HG02884 (cell line): ENCODE measurements at regions not wholly inside any gene's neighbourhood (a gene's known extent, or its start where the extent isn't known, plus 50 kb on each side); places are given as distances from the start of the nearest gene placed in this dataset.

ENCODE experiments used
- ATAC-seq: cut with Tn5 transposase; IDR thresholded peaks from one replicate; pipeline ENCODE4 v1.9.1; 2021; ENCODE audit warnings: mild to moderate bottlenecking, moderate library complexity; ENCODE audit not compliant: unreplicated experiment

GRCh38 chr7:41633690-41634089 lies 69.2 kb downstream of the INHBA start:
- no peak for ATAC-seq

- ATAC-seq: peak; percentile 92
Observed at GRCh38 chr7:41630741-41631140, 72.1 kb downstream of the INHBA start.

DNA sequence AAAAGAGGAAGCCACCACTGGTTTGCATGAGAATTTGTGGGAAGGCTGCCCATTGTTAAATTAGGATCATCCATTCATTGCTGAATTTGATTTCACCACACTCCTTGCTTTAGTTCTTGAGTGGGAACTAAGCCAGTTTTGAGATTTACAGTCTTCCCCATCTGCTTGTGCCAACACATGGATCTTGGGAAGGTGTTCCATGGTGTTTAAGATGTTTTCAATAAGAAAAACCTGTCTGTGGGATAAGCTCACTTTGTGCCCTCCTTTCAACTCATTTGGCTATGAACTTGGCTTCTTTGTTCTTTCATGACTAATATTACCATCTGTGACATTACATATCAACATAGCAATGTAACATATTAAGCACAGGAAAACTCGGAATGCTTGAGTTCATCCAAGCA lies 73.2 kb downstream of the INHBA start:
- no peak for ATAC-seq

- no peak for ATAC-seq
Observed at GRCh38 chr7:41628901-41629300, 74.0 kb downstream of the INHBA start.

GRCh38 chr7:41627645-41628298 lies 75.1 kb downstream of the INHBA start:
- no peak for ATAC-seq

GRCh38 chr7:41624818-41625217 lies 78.1 kb downstream of the INHBA start:
- ATAC-seq: no peak

GRCh38 chr7:41621953-41622831 lies 80.7 kb downstream of the INHBA start:
- no peak for ATAC-seq

GRCh38 chr7:41617987-41618386 lies 84.9 kb downstream of the INHBA start:
- no peak for ATAC-seq

DNA sequence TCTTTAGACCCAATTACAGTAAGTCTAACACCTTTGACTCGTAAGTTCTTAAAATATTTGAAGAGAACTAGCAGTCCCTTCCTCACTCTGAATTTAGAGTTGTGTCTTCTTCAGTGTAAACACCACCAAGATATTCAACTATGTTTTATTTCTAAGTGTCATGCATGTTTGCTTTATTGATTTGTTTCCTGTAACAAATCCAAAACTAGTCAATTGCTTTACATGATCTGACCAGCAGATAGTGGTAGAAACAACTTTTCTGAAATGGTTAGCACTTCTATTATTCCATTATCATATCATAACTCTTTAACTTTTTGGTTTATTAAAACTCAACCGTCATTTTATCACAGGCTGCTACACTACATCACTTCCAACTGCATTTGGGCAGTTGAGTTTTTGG lies 90.1 kb downstream of the INHBA start:
- ATAC-seq: no peak

- ATAC-seq: no peak
Observed at GRCh38 chr7:41612386-41612785, 90.5 kb downstream of the INHBA start.

- no peak for ATAC-seq
Observed at GRCh38 chr7:41608447-41608846, 94.4 kb downstream of the INHBA start.

GRCh38 chr7:41603985-41604384 lies 98.9 kb downstream of the INHBA start:
- no peak for ATAC-seq

GRCh38 chr7:41599760-41600159 lies 103.1 kb downstream of the INHBA start:
- ATAC-seq: no peak

DNA sequence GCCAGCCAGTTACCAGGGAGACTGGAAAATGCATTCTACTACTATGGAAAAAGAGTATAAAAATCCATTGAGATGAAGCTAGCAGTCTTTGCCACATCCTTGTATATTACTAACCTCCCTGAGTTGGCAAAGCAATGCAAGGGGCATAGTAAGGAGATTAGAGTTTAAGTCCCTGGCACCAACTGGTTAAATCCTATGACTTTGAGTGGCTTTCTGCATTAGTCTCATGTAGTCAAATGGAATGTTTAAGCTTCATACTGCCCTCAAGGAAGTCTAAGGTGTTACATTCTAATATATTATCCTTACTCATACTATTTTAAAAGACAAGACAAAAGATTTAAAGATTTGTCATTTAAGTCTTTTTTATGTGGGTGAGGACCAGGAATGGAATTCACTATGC lies 110.1 kb downstream of the INHBA start:
- no peak for ATAC-seq

DNA sequence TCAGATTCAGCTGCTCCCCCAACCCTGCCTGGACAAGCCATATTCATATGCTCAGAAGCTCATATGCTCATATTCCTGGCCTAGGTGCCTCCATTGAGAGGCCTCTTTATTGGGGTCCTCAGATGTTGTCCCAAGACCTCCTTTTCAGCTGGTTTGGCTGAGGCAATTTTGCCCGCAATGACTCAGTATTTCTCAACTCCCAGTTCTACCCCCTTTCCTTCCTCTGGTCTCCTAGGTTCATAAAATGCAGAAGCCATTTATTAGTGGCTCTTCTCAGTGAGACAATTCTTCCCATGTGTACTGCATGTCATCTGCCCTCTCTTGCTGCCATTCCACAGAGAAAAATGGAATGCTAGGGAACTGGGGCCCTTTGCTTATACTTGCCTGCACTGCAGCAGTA lies 110.7 kb downstream of the INHBA start:
- ATAC-seq: no peak

GRCh38 chr7:41590986-41591385 lies 111.9 kb downstream of the INHBA start:
- ATAC-seq: no peak

GRCh38 chr7:41588341-41588740 lies 114.5 kb downstream of the INHBA start:
- no peak for ATAC-seq

DNA sequence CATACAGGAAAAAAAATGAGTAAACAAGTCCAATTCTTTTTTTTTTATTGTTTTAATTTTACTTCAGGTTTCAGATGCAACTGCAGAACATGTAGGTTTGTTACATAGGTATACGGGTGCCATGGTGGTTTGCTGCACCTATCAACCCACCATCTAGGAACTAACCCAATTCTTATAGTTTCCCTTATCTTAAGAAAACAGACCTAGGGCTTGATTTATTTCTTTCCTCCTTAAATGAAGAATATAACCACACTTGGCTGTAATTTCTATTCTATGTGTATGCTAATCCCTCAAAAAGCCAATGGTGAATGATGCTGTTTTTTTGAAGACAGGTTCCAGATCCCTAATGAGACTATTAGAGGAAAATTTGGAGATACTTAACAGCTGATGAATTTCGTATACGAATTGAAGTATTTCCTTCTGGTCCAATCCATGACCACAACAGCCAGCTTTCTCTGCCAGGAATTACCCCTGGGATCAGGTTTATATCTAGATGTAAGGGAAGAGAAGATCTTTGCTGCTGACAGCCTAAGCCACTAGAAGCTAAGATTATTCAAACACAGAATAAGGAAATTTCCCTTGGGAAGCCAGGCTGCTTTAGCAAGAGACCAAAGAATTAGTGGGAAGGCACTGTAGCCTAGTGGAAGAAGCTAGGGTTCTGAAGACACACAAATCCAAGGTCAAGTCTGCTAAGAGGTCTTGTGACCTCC lies 115.8 kb downstream of the INHBA start:
- ATAC-seq: no peak

GRCh38 chr7:41584746-41585145 lies 118.1 kb downstream of the INHBA start:
- ATAC-seq: no peak

DNA sequence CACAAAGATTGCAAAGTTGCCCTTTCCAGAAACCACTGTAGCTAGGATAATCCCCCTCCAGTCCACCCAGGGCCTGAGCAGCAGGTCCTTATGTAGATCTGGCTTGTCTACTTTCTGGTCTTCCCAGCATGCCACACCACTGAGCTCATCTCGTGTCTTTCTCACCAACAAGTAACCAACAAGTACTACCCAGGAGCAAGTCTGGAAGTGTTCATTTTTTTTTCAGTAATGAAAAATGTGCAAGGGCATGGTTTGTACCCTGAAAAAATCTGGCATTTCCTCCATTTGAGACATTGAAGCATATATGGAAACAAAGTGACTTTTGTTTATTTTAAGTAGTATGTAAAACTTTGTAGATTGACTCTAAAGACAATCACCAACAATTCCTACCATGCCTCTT lies 120.8 kb downstream of the INHBA start:
- ATAC-seq: no peak

GRCh38 chr7:41581041-41581440 lies 121.8 kb downstream of the INHBA start:
- no peak for ATAC-seq
